Esophagus muscularis mucosa (tissue), 4 donors: ENCODE measurements at regions not wholly inside any gene's neighbourhood (a gene's known extent, or its start where the extent isn't known, plus 50 kb on each side); places are given as distances from the start of the nearest gene placed in this dataset.

Experiments
- EP300 ChIP-seq: sonication (generic); formaldehyde crosslinking; IDR thresholded peaks from one replicate; pipeline ENCODE4 v1.6.1; 2017; ENCODE audit warnings: antibody characterized with exemption
- POLR2A ChIP-seq: fragments of 450-650 bp; IDR thresholded peaks from one replicate; pipeline ENCODE4 v1.6.1; 2017; ENCODE audit warnings: antibody characterized with exemption, moderate library complexity, mild to moderate bottlenecking, low read depth
- POLR2AphosphoS5 ChIP-seq, 2 donors: sonication (generic); formaldehyde crosslinking; IDR thresholded peaks; one replicate each; pipeline ENCODE4 v1.6.1; 2017; ENCODE audit warnings: antibody characterized with exemption in 2 of 2
- TF ChIP-seq, protein P1 (sequence below), 3 experiments: fragments of 200-600 bp in 2 of 3; fragments of 450-650 bp in 1 of 3; sonication (generic) in 2 of 3; IDR thresholded peaks; one replicate each; pipeline ENCODE4 v1.5.1; 2017 to 2019; ENCODE audit warnings: antibody characterized with exemption in 3 of 3, mild to moderate bottlenecking in 2 of 3, moderate library complexity in 1 of 3

DNA sequence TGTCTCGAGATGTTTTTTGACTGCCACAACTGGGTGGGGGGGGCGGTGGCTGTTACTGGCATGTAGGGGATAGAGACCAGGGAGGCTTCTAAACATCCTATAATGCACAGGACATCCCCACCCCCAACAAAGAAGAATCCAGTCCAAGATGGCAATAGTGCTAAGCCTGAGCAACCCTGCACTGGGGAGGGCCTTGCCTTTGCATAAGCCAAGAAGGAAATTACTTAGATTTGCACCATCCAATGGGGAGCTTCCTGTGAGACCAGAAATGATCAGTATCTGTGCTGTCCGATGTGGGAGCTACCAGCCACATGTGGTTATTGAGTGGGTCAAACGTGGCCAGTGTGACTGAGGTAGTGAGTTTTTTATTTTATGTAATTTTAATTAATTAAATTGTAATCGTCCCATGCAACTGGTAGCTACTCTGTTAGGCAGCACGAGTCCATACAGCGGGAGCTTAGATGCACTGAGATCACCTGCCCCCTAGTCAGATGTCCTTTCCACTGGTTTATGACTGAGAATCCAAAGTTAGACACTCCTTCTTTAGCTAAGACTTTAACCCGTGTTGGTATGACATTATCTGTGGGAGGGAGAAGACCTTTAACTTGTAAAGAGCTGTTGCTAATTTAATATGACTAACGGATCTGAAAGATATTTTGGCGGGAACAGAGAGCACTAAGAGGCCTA lies 97.4 kb upstream of the NEDD9 start:
- TF ChIP-seq POLR2A (no peak), POLR2AphosphoS5 (IDR thresholded peaks at IDR 0.05) (no peak), EP300 (no peak)
- TF ChIP-seq, protein P1, sequence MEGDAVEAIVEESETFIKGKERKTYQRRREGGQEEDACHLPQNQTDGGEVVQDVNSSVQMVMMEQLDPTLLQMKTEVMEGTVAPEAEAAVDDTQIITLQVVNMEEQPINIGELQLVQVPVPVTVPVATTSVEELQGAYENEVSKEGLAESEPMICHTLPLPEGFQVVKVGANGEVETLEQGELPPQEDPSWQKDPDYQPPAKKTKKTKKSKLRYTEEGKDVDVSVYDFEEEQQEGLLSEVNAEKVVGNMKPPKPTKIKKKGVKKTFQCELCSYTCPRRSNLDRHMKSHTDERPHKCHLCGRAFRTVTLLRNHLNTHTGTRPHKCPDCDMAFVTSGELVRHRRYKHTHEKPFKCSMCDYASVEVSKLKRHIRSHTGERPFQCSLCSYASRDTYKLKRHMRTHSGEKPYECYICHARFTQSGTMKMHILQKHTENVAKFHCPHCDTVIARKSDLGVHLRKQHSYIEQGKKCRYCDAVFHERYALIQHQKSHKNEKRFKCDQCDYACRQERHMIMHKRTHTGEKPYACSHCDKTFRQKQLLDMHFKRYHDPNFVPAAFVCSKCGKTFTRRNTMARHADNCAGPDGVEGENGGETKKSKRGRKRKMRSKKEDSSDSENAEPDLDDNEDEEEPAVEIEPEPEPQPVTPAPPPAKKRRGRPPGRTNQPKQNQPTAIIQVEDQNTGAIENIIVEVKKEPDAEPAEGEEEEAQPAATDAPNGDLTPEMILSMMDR (IDR thresholded peaks at IDR 0.05) = no peak
